SH-SY5Y (cell line): ENCODE measurements at regions not wholly inside any gene's neighbourhood (a gene's known extent, or its start where the extent isn't known, plus 50 kb on each side); places are given as distances from the start of the nearest gene placed in this dataset.

ENCODE experiments used
- GATA2 ChIP-seq: IDR thresholded peaks from 2 replicates; pipeline ENCODE4 v1.6.1; 2011; ENCODE audit warnings: mild to moderate bottlenecking, low read depth, low read length
- GATA3 ChIP-seq: IDR thresholded peaks from 2 replicates; pipeline ENCODE4 v1.6.1; 2011; ENCODE audit warnings: low read depth, mild to moderate bottlenecking, low read length, moderate library complexity

DNA sequence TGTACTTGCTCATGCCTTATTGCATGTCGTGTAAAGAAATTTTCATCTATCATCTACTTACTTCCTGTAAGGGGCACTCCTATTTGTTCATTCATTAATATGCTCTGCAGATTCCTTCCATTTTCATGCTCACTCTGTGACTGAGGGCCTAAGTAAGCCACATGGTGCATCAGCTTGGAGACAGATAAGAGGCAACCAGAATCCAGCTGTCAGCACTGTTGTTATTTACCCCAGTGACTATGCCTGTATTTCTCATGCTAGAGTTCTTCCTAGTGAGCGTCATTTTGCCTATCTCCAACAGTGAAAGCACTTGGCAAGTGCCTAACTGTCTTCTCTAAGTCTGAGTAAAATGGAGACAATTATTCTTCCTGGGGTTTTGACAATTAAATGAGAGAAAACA lies 124.8 kb upstream of the ABI3BP start:
- no peak for TF ChIP-seq GATA3
- no peak for TF ChIP-seq GATA2

- TF ChIP-seq GATA2 = no peak
- TF ChIP-seq GATA3 = no peak
Observed at GRCh38 chr3:101117465-101117864, 124.2 kb upstream of the ABI3BP start.

- TF ChIP-seq GATA3 (no peak), GATA2 (no peak)
Observed at GRCh38 chr3:101104321-101104720, 111.1 kb upstream of the ABI3BP start.

GRCh38 chr3:101102678-101103296 lies 109.6 kb upstream of the ABI3BP start:
- TF ChIP-seq GATA2 = no peak
- no peak for TF ChIP-seq GATA3

DNA sequence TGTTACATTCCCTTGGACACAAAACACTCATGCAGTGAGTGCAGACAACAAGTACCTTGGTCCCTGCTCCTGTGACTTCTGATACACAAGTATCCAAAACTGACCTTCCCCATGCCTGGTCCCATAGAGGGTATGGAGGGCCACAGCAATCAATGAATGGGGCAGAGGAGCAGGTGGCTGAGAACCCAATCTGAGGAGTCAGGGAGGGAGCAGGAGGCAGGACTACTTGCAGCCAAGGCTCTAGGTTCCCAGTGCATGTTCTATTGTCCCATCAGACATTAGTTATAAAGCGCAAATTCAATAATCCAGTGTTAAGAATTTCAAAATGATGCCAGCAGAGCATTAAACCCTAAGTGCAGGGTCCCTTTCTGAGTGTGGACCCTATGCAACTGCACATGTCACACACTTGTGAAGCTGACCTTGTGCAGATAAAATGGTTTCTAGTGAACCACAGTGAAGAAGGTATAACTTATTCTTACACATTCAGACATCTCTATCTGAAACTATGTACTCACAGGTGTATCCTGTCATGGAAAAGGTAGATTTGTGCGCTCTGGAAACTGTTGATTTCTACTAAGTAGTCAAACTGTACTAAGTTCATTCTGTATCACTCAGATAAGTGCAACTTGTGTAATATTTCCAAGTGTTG lies 107.3 kb upstream of the ABI3BP start:
- no peak for TF ChIP-seq GATA2

- no peak for TF ChIP-seq GATA2
- no peak for TF ChIP-seq GATA3
Observed at GRCh38 chr3:101099791-101100190, 106.6 kb upstream of the ABI3BP start.

DNA sequence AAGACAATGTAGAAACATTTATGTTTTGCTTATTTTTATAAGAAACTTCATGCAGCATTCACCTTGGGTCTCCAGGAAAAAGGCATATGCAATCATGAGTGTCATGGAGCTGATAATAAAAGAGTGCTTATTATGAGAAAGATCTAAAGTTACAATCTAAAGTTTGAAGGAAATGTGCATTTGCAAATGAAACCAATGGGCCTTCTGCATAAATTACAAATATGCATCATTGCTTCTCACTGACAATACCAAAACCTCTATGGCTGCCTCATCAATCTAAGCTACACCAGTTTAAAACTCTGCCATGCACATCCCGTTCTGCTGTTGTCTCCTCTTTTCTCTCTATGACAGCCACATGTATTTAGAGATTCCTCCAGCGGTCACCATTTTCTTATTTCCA lies 103.2 kb upstream of the ABI3BP start:
- TF ChIP-seq GATA3 = no peak
- TF ChIP-seq GATA2 = no peak

- TF ChIP-seq GATA3 = no peak
- TF ChIP-seq GATA2 = no peak
Observed at GRCh38 chr3:101095693-101096430, 102.6 kb upstream of the ABI3BP start.

DNA sequence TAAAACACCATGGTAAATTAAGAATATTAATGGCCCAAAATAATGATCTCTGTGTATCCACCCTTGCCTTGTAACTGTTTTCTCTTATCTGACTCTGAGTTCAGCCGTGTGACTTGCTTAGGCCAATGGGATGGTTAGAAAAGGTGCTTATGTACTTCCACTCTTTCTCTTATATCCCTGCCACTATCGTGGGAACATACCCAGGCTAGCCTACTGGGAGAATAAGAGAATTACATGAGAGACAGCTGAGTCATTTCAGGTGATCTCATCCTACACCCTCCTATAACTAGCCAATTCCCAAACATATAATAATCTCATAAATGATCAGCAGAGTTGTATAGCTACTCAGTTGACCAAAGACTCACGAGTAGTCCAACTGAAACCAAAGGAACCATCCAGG lies 98.3 kb upstream of the ABI3BP start:
- TF ChIP-seq GATA3 (no peak), GATA2 (no peak)

DNA sequence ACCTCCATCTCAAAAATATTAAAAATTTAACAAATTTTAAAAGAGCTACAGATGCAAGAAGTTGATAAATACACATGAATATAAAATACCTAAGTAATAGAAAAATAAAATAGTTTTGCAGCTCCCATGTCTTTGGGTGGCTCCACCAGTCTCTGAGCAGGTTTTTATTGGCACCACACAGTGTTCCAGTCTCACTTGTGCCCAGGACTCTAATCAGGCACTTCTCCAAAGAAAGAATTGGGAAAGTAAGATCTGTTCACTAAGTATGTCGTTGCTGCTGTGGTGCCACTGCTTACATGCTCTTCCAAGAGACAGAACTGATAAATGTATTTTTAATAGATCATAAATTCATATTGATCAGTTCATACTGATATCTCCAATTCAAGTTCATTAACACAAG lies 92.5 kb upstream of the ABI3BP start:
- TF ChIP-seq GATA3 = no peak
- no peak for TF ChIP-seq GATA2

DNA sequence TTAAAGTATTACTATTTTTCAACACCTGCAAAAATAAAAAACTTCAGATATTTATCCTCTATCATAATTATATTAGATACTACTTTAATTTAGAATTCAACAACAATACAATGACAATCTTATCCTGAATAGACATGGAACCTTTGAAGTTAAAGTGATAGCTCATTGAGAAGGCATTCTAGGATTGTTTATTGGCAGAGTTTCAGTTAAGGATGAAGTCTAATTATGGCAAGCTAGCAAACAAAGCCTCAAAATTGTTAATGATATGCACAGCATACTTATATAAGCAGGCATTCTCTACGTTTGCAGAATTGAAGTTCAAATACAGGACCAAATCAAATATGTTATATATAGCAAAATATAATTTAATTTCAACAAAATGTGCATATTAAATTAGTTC lies 91.2 kb upstream of the ABI3BP start:
- no peak for TF ChIP-seq GATA2
- TF ChIP-seq GATA3 = no peak

GRCh38 chr3:101081999-101082398 lies 88.8 kb upstream of the ABI3BP start:
- TF ChIP-seq GATA3 (no peak), GATA2 (no peak)

DNA sequence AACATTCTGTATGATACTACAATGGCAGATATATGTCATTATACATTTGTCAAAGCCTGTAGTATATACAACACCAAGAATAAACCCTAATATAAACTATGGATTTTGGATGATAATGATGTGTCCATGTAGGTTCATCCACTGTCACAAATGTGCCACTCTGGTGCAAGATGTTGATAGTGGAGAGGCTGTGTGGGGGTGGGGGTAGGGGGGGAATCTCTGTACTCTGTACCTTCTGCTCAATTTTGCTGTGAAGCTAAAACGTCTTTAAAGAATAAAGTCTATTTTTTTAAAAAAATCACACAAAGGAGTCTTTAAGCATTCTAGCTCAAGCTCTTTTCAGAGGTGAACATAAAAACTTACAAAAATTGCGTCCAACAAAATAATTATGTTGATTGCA lies 88.2 kb upstream of the ABI3BP start:
- TF ChIP-seq GATA3 (no peak), GATA2 (no peak)

GRCh38 chr3:101077361-101078011 lies 84.3 kb upstream of the ABI3BP start:
- TF ChIP-seq GATA3 (no peak), GATA2 (no peak)
